ENCODE measurements at regions not wholly inside any gene's neighbourhood (a gene's known extent, or its start where the extent isn't known, plus 50 kb on each side); places are given as distances from the start of the nearest gene placed in this dataset.

- Histone ChIP-seq H3K4me2 (no peak overlapping the region), H2AFZ (ENCODE audit: low read depth) (no peak overlapping the region), H3F3A (replicated peaks; ENCODE audit: insufficient read depth) (no peaks in the 10 kb centered on the region), H3K9ac (no peak overlapping the region), H4K20me1 (ENCODE audit: insufficient read depth) (no peaks in the 10 kb centered on the region), H3K27ac (ENCODE audit: low read depth in 2 of 2, low read length in 1 of 2) (no peak overlapping the region), H3K27me3 (ENCODE audit: insufficient read depth) (no peaks in the 10 kb centered on the region), H3K79me2 (ENCODE audit: insufficient read depth) (no peaks in the 10 kb centered on the region), H3K9me3 (no peaks in the 10 kb centered on the region), H3K4me3 (ENCODE audit: low read depth in 2 of 2, low read length in 1 of 2) (no peak overlapping the region), H3K4me1 (ENCODE audit: control insufficient read depth in 1 of 2, insufficient read depth in 2 of 2, low read depth in 1 of 2, low read length in 1 of 2) (no peaks in the 10 kb centered on the region), H3K9me2 (no peaks in the 10 kb centered on the region), H3K36me3 (replicated peaks in 1 of 2; ENCODE audit: control insufficient read depth in 1 of 2, insufficient read depth in 2 of 2, low read length in 1 of 2) (no peaks in the 10 kb centered on the region)
- 25% methylated on average over 11 of the region's 11 CpGs for WGBS (ENCODE audit: low lambda C conversion rate)
- DNase-seq, result no peak
- ChIA-PET POLR2A (no interaction called here), CTCF (interaction anchor here (0.6 to 3.3 kb wide), 2 partner anchors 15 to 108 kb away, joined by 3 to 12 read pairs; no protein-coding TSS in a partner anchor)
- TF ChIP-seq MXI1 (IDR thresholded peaks at IDR 0.05; ENCODE audit: low read depth, low read length) (no peak), RCOR1 (IDR thresholded peaks at IDR 0.05; ENCODE audit: low read length) (no peak), ELF1 (IDR thresholded peaks at IDR 0.05) (no peak), SIN3A (IDR thresholded peaks at IDR 0.05; ENCODE audit: borderline replicate concordance, low read depth, low read length) (no peak), RFX5 (IDR thresholded peaks at IDR 0.05; ENCODE audit: low read length) (no peak)
Measured at GRCh38 chr1:37325509-37326437, 148.6 kb upstream of the ZC3H12A start.

- H3K4me2 ChIP-seq, result no peak overlapping the region
- no peak for TF ChIP-seq GATA2 (CRISPR knock-in tag; IDR thresholded peaks at IDR 0.05)
- no peak for TF ChIP-seq SMC3 (IDR thresholded peaks at IDR 0.05; ENCODE audit: low read depth, low read length)
- TF ChIP-seq RXRA (IDR thresholded peaks at IDR 0.05; ENCODE audit: borderline replicate concordance, low read depth), result no peak
- no peak for TF ChIP-seq CTCF (IDR thresholded peaks at IDR 0.05)
- TF ChIP-seq GABPA (IDR thresholded peaks at IDR 0.05; ENCODE audit: low read depth), result no peak
- no peak for TF ChIP-seq FOXJ3 (CRISPR knock-in tag; IDR thresholded peaks at IDR 0.05)
- TF ChIP-seq SIN3A (IDR thresholded peaks at IDR 0.05; ENCODE audit: borderline replicate concordance, low read depth, low read length), result no peak
- no peak for TF ChIP-seq RAD21 (IDR thresholded peaks at IDR 0.05; ENCODE audit: low read length)
- no peak for TF ChIP-seq MXI1 (IDR thresholded peaks at IDR 0.05; ENCODE audit: low read depth, low read length)
- TF ChIP-seq CHD2 (IDR thresholded peaks at IDR 0.05; ENCODE audit: low read length, partially characterized antibody), result no peak
- no peak for TF ChIP-seq EZH2phosphoT487 (IDR thresholded peaks at IDR 0.05; ENCODE audit: borderline replicate concordance, low read depth)
- no peak for TF ChIP-seq TCF12 (IDR thresholded peaks at IDR 0.05)
- TF ChIP-seq RCOR1 (IDR thresholded peaks at IDR 0.05; ENCODE audit: low read length), result no peak
- no peak for TF ChIP-seq TEAD4 (IDR thresholded peaks at IDR 0.05; ENCODE audit: borderline replicate concordance, insufficient read depth)
- no peaks in the 10 kb centered on the region for H4K20me1 ChIP-seq (ENCODE audit: insufficient read depth)
- H3K36me3 ChIP-seq (replicated peaks in 1 of 2; ENCODE audit: control insufficient read depth in 1 of 2, insufficient read depth in 2 of 2, low read length in 1 of 2), result no peaks in the 10 kb centered on the region
- H3F3A ChIP-seq (replicated peaks; ENCODE audit: insufficient read depth), result no peaks in the 10 kb centered on the region
- ChIA-PET POLR2A (no interaction called here), CTCF (interaction anchor here (2.4 kb wide), 1 partner anchor 15 kb away, joined by 8 read pairs; no protein-coding TSS in a partner anchor)
- no peak overlapping the region for H3K4me3 ChIP-seq (ENCODE audit: low read depth in 2 of 2, low read length in 1 of 2)
- H3K4me1 ChIP-seq (ENCODE audit: control insufficient read depth in 1 of 2, insufficient read depth in 2 of 2, low read depth in 1 of 2, low read length in 1 of 2), result no peaks in the 10 kb centered on the region
- H2AFZ ChIP-seq (ENCODE audit: low read depth), result no peak overlapping the region
- no peaks in the 10 kb centered on the region for H3K27me3 ChIP-seq (ENCODE audit: insufficient read depth)
- WGBS (ENCODE audit: low lambda C conversion rate), result 30% methylated on average over 9 of the region's 9 CpGs
- H3K9me3 ChIP-seq, result no peaks in the 10 kb centered on the region
- no peak overlapping the region for H3K9ac ChIP-seq
- no peaks in the 10 kb centered on the region for H3K9me2 ChIP-seq
- no peak for DNase-seq
- H3K27ac ChIP-seq (ENCODE audit: low read depth in 2 of 2, low read length in 1 of 2), result no peak overlapping the region
- no peaks in the 10 kb centered on the region for H3K79me2 ChIP-seq (ENCODE audit: insufficient read depth)
Measured at GRCh38 chr1:37332126-37332525, 142.3 kb upstream of the ZC3H12A start.

All from SK-N-SH (cell line).